CD4-positive, alpha-beta memory T cell (primary cell): ENCODE measurements at regions not wholly inside any gene's neighbourhood (a gene's known extent, or its start where the extent isn't known, plus 50 kb on each side); places are given as distances from the start of the nearest gene placed in this dataset.

Source experiments
- CTCF ChIA-PET: fragments of 350-600 bp; sonication (Branson Sonifier 250); formaldehyde crosslinking; loops from one replicate; lab custom pipeline; 2021; ENCODE audit warnings: inconsistent platforms; ENCODE audit not compliant: partially characterized antibody; lab: Charles Lee
- POLR2A ChIA-PET: fragments of 350-600 bp; sonication (Branson Sonifier 250); formaldehyde crosslinking; loops from one replicate; lab custom pipeline; 2021; ENCODE audit not compliant: partially characterized antibody; lab: Charles Lee
- DNase-seq, 5 donors: peaks; one replicate each; pipeline versions ENCODE4 v3.0.0 to v3.0.0-alpha.2; 2020 to 2022; ENCODE audit warnings: mixed read lengths in 1 of 5
- H3K27ac ChIP-seq: one replicate; pipeline ENCODE4 v1.7.0; 2013; ENCODE audit warnings: low read depth, low read length
- H3K27me3 ChIP-seq: 2 replicates; pipeline ENCODE4 v1.7.0; 2013; ENCODE audit warnings: mild to moderate bottlenecking, low read length, moderate library complexity; ENCODE audit not compliant: insufficient read depth
- H3K36me3 ChIP-seq: 2 replicates; pipeline ENCODE4 v1.7.0; 2013; ENCODE audit warnings: mild to moderate bottlenecking, low read length, moderate library complexity; ENCODE audit not compliant: insufficient read depth
- H3K4me1 ChIP-seq: 2 replicates; pipeline ENCODE4 v1.7.0; 2013; ENCODE audit warnings: mild to moderate bottlenecking, low read length, moderate library complexity; ENCODE audit not compliant: insufficient read depth
- H3K4me3 ChIP-seq, 2 donors: one replicate each; pipeline ENCODE4 v1.7.0; 2013; ENCODE audit warnings: low read length in 2 of 2, mild to moderate bottlenecking in 1 of 2
- H3K9me3 ChIP-seq, 2 donors: one replicate each; pipeline ENCODE4 v1.7.0; 2013; ENCODE audit warnings: low read length in 2 of 2, control low read depth in 1 of 2; ENCODE audit not compliant: control insufficient read depth in 1 of 2
- H3K27ac Mint-ChIP-seq, 7 donors: one replicate each; pipeline ENCODE4 v1.8.0; 2020 to 2021; ENCODE audit warnings: mixed read lengths in 7 of 7, mild to moderate bottlenecking in 6 of 7, inconsistent platforms in 3 of 7, moderate library complexity in 3 of 7
- H3K27me3 Mint-ChIP-seq, 2 donors: one replicate each; pipeline ENCODE4 v1.8.0; 2020 to 2021; ENCODE audit warnings: mixed read lengths in 2 of 2
- H3K36me3 Mint-ChIP-seq, 2 donors: one replicate each; pipeline ENCODE4 v1.8.0; 2020 to 2021; ENCODE audit warnings: mixed read lengths in 2 of 2, inconsistent platforms in 1 of 2, mild to moderate bottlenecking in 1 of 2
- H3K4me1 Mint-ChIP-seq, 4 donors: one replicate each; pipeline ENCODE4 v1.8.0; 2020 to 2021; ENCODE audit warnings: mixed read lengths in 4 of 4, mild to moderate bottlenecking in 1 of 4
- H3K4me3 Mint-ChIP-seq, 8 donors: one replicate each; pipeline ENCODE4 v1.8.0; 2020 to 2021; ENCODE audit warnings: mixed read lengths in 8 of 8, mild to moderate bottlenecking in 7 of 8, moderate library complexity in 6 of 8, inconsistent platforms in 3 of 8
- H3K9me3 Mint-ChIP-seq, 8 donors: one replicate each; pipeline ENCODE4 v1.8.0; 2020 to 2021; ENCODE audit warnings: mixed read lengths in 8 of 8, mild to moderate bottlenecking in 5 of 8, inconsistent platforms in 3 of 8, moderate library complexity in 1 of 8
- intact Hi-C: fragments of 100-400 bp; cut with micrococcal nuclease; formaldehyde crosslinking; loops from one replicate; pipeline ENCODE4 v1.15.1; 2023

- Mint-ChIP-seq H3K36me3 (no peaks in the 10 kb centered on the region), H3K27me3 (peaks cover 18 to 19% of the 10 kb centered on the region in 2 donors), H3K4me3 (no peak overlapping the region), H3K9me3 (no peaks in the 10 kb centered on the region), H3K27ac (no peak overlapping the region), H3K4me1 (no peaks in the 10 kb centered on the region)
- CTCF ChIA-PET = no interaction called here
- no peak for DNase-seq
- no peaks in the 10 kb centered on the region for H3K4me1 ChIP-seq
- H3K36me3 ChIP-seq = no peaks in the 10 kb centered on the region
- no peaks in the 10 kb centered on the region for H3K9me3 ChIP-seq
- POLR2A ChIA-PET = no interaction called here
- intact Hi-C loops = no loop called here
- H3K27ac ChIP-seq = no peak overlapping the region
- H3K27me3 ChIP-seq = no peaks in the 10 kb centered on the region
- no peak overlapping the region for H3K4me3 ChIP-seq
These were observed 96.5 kb upstream of the CRHR1 start for GRCh38 chr17:45687594-45687993.

GRCh38 chr17:45688353-45688752 lies 95.8 kb upstream of the CRHR1 start:
- no peak overlapping the region for H3K27ac ChIP-seq
- H3K4me3 ChIP-seq = no peak overlapping the region
- ChIA-PET CTCF (interaction anchor here (1.4 kb wide), 1 partner anchor 143 kb away, joined by 3 read pairs; no protein-coding TSS in a partner anchor), POLR2A (no interaction called here)
- Mint-ChIP-seq H3K36me3 (no peaks in the 10 kb centered on the region), H3K9me3 (no peaks in the 10 kb centered on the region), H3K4me1 (no peaks in the 10 kb centered on the region), H3K27me3 (peaks cover 18 to 21% of the 10 kb centered on the region in 2 donors), H3K4me3 (no peak overlapping the region), H3K27ac (no peak overlapping the region)
- DNase-seq = no peak
- no peaks in the 10 kb centered on the region for H3K36me3 ChIP-seq
- H3K9me3 ChIP-seq = no peaks in the 10 kb centered on the region
- no peaks in the 10 kb centered on the region for H3K4me1 ChIP-seq
- no peaks in the 10 kb centered on the region for H3K27me3 ChIP-seq
- intact Hi-C loops = no loop called here

GRCh38 chr17:45688820-45689219 lies 95.3 kb upstream of the CRHR1 start:
- ChIA-PET POLR2A (no interaction called here), CTCF (interaction anchor here (1.4 kb wide), 1 partner anchor 143 kb away, joined by 3 read pairs; no protein-coding TSS in a partner anchor)
- Histone ChIP-seq H3K9me3 (no peaks in the 10 kb centered on the region), H3K36me3 (no peaks in the 10 kb centered on the region), H3K4me3 (no peak overlapping the region), H3K4me1 (no peaks in the 10 kb centered on the region), H3K27ac (no peak overlapping the region), H3K27me3 (no peaks in the 10 kb centered on the region)
- intact Hi-C loops = no loop called here
- no peak overlapping the region for H3K27ac Mint-ChIP-seq
- H3K4me3 Mint-ChIP-seq = no peak overlapping the region
- DNase-seq = no peak
- no peaks in the 10 kb centered on the region for H3K36me3 Mint-ChIP-seq
- H3K27me3 Mint-ChIP-seq = peaks cover 20 to 26% of the 10 kb centered on the region in 2 donors
- H3K4me1 Mint-ChIP-seq = no peaks in the 10 kb centered on the region
- no peaks in the 10 kb centered on the region for H3K9me3 Mint-ChIP-seq

- Histone ChIP-seq H3K9me3 (no peaks in the 10 kb centered on the region), H3K27me3 (no peaks in the 10 kb centered on the region), H3K4me1 (no peaks in the 10 kb centered on the region), H3K27ac (no peak overlapping the region), H3K36me3 (no peaks in the 10 kb centered on the region), H3K4me3 (no peak overlapping the region)
- Mint-ChIP-seq H3K4me3 (no peak overlapping the region), H3K9me3 (no peaks in the 10 kb centered on the region), H3K36me3 (no peaks in the 10 kb centered on the region), H3K4me1 (no peaks in the 10 kb centered on the region), H3K27ac (no peak overlapping the region), H3K27me3 (peaks cover 20 to 26% of the 10 kb centered on the region in 2 donors)
- no peak for DNase-seq
- intact Hi-C loops = no loop called here
- CTCF ChIA-PET = no interaction called here
- POLR2A ChIA-PET = no interaction called here
These were observed 94.7 kb upstream of the CRHR1 start for GRCh38 chr17:45689451-45689850.

GRCh38 chr17:45690625-45691275 lies 93.4 kb upstream of the CRHR1 start:
- DNase-seq = no peak
- Mint-ChIP-seq H3K9me3 (no peaks in the 10 kb centered on the region), H3K4me1 (no peaks in the 10 kb centered on the region), H3K36me3 (no peaks in the 10 kb centered on the region), H3K27ac (peak overlapping the region in 2 of 7 donors; percentile 18 to 38), H3K27me3 (peaks cover 24 to 26% of the 10 kb centered on the region in 2 donors), H3K4me3 (no peak overlapping the region)
- intact Hi-C loops = no loop called here
- Histone ChIP-seq H3K4me1 (no peaks in the 10 kb centered on the region), H3K27ac (no peak overlapping the region), H3K9me3 (no peaks in the 10 kb centered on the region), H3K4me3 (no peak overlapping the region), H3K36me3 (no peaks in the 10 kb centered on the region), H3K27me3 (no peaks in the 10 kb centered on the region)
- CTCF ChIA-PET = no interaction called here
- POLR2A ChIA-PET = interaction anchor here (0.6 kb wide), 1 partner anchor 537 kb away, joined by 4 read pairs; no protein-coding TSS in a partner anchor

- Mint-ChIP-seq H3K27ac (no peak overlapping the region), H3K4me1 (no peaks in the 10 kb centered on the region), H3K9me3 (peaks cover 0 to 2% (median 0%) of the 10 kb centered on the region in 8 donors), H3K36me3 (no peaks in the 10 kb centered on the region), H3K4me3 (no peak overlapping the region), H3K27me3 (peaks cover 24 to 29% of the 10 kb centered on the region in 2 donors)
- Histone ChIP-seq H3K4me1 (no peaks in the 10 kb centered on the region), H3K27ac (no peak overlapping the region), H3K4me3 (no peak overlapping the region), H3K9me3 (no peaks in the 10 kb centered on the region), H3K36me3 (no peaks in the 10 kb centered on the region), H3K27me3 (no peaks in the 10 kb centered on the region)
- CTCF ChIA-PET = no interaction called here
- intact Hi-C loops = no loop called here
- POLR2A ChIA-PET = no interaction called here
- no peak for DNase-seq
These were observed 91.5 kb upstream of the CRHR1 start for GRCh38 chr17:45692661-45693060.

- no peak overlapping the region for H3K27ac ChIP-seq
- ChIA-PET CTCF (no interaction called here), POLR2A (no interaction called here)
- DNase-seq = no peak
- no peaks in the 10 kb centered on the region for H3K27me3 ChIP-seq
- Mint-ChIP-seq H3K27ac (no peak overlapping the region), H3K27me3 (peaks cover 24 to 34% of the 10 kb centered on the region in 2 donors), H3K4me1 (no peaks in the 10 kb centered on the region), H3K4me3 (no peak overlapping the region), H3K36me3 (no peaks in the 10 kb centered on the region), H3K9me3 (peaks cover 0 to 2% (median 0%) of the 10 kb centered on the region in 8 donors)
- intact Hi-C loops = no loop called here
- H3K36me3 ChIP-seq = no peaks in the 10 kb centered on the region
- H3K4me1 ChIP-seq = no peaks in the 10 kb centered on the region
- H3K9me3 ChIP-seq = no peaks in the 10 kb centered on the region
- H3K4me3 ChIP-seq = no peak overlapping the region
These were observed 90.3 kb upstream of the CRHR1 start for GRCh38 chr17:45693792-45694191.
